Adrenal gland (tissue), 9 donors: ENCODE measurements at regions not wholly inside any gene's neighbourhood (a gene's known extent, or its start where the extent isn't known, plus 50 kb on each side); places are given as distances from the start of the nearest gene placed in this dataset.

ENCODE experiments used
- DNase-seq, 7 donors: peaks; one replicate each; pipeline ENCODE4 v3.0.0-alpha.2; 2019 to 2020
- H3K27ac ChIP-seq, 5 donors: fragments of 200-600 bp; sonication (generic) in 4 of 5; 1 replicate in 3 of 5; 2 replicates in 2 of 5; pipeline versions ENCODE4 v1.5.1 to v1.8.0; 2016 to 2020; ENCODE audit warnings: mild to moderate bottlenecking in 1 of 5
- H3K27me3 ChIP-seq: fragments of 200-600 bp; 2 replicates; pipeline ENCODE4 v1.8.0; 2021
- H3K36me3 ChIP-seq, 2 donors: fragments of 200-600 bp; replicated peaks in 1 of 2; 1 replicate in 1 of 2; 2 replicates in 1 of 2; pipeline versions ENCODE4 v1.5.1 to v1.8.0; 2018 to 2022
- H3K4me1 ChIP-seq, 2 donors: fragments of 200-600 bp; replicated peaks in 1 of 2; 1 replicate in 1 of 2; 2 replicates in 1 of 2; pipeline versions ENCODE4 v1.5.1 to v1.8.0; 2018 to 2021
- H3K4me3 ChIP-seq, 4 donors: fragments of 200-600 bp; sonication (generic) in 3 of 4; one replicate each; pipeline ENCODE4 v1.5.1; 2016 to 2018
- H3K9me3 ChIP-seq, 3 donors: fragments of 200-600 bp; sonication (generic) in 1 of 3; replicated peaks in 1 of 3; 1 replicate in 2 of 3; 2 replicates in 1 of 3; pipeline versions ENCODE4 v1.5.1 to v1.8.0; 2016 to 2021
- CTCF ChIP-seq, 6 experiments: fragments of 450-650 bp in 4 of 6; fragments of 200-600 bp in 2 of 6; sonication (generic) in 1 of 6; IDR thresholded peaks; 1 replicate in 5 of 6; 2 replicates in 1 of 6; pipeline versions ENCODE4 v1.5.1 to v1.8.0; 2016 to 2021; ENCODE audit warnings: antibody characterized with exemption in 6 of 6, mild to moderate bottlenecking in 2 of 6, moderate library complexity in 1 of 6
- POLR2A ChIP-seq, 2 donors: fragments of 450-650 bp; IDR thresholded peaks; one replicate each; pipeline ENCODE4 v1.6.1; 2017; ENCODE audit warnings: antibody characterized with exemption in 2 of 2, mild to moderate bottlenecking in 2 of 2, moderate library complexity in 1 of 2
- WGBS, 4 donors: extraction: QIAGEN DNeasy Blood & Tissue Kit in 2 of 4; methylation state at CpG; one replicate each; pipeline versions ENCODE4 v1.1.5 to v1.1.7; 2013 to 2017; 5-methylcytosine and 5-hydroxymethylcytosine counted together
- intact Hi-C, 2 donors: fragments of 100-400 bp; cut with DNase I; formaldehyde crosslinking; loops; one replicate each; pipeline versions ENCODE4 v1.14.1 to v1.15.0; 2022 to 2023
- donor health status: healthy with polysubstance abuse.
- donor health status: Bipolar disorder and iron deficiency.
- donor health status: DM: yes; HTN: yes; CAD: no.
- donor health status: DM: no; HTN: no; CAD: no.
- donor health status: DM: no; HTN: no; CAD: no.

- no peak for TF ChIP-seq POLR2A (IDR thresholded peaks at IDR 0.05)
- TF ChIP-seq CTCF (IDR thresholded peaks at IDR 0.05) = no peak
- no peak overlapping the region for H3K27ac ChIP-seq
- H3K36me3 ChIP-seq = no peaks in the 10 kb centered on the region
- H3K4me3 ChIP-seq = no peak overlapping the region
- H3K27me3 ChIP-seq = no peaks in the 10 kb centered on the region
- WGBS, 4 donors = 94 to 99% (median 95%) methylated on average over 9 to 19 of the region's 19 CpGs
- peaks cover 0 to 8% of the 10 kb centered on the region in 2 donors for H3K4me1 ChIP-seq
- DNase-seq = no peak
- H3K9me3 ChIP-seq = no peaks in the 10 kb centered on the region
- intact Hi-C loops = no loop called here
Measured at GRCh38 chr5:2291146-2291840, 408.6 kb upstream of the IRX4 start.

GRCh38 chr5:2289380-2289779, 406.7 kb upstream of the IRX4 start:
- no peaks in the 10 kb centered on the region for H3K4me1 ChIP-seq
- H3K27me3 ChIP-seq = no peaks in the 10 kb centered on the region
- no peak for DNase-seq
- H3K4me3 ChIP-seq = no peak overlapping the region
- no peaks in the 10 kb centered on the region for H3K9me3 ChIP-seq
- H3K27ac ChIP-seq = no peak overlapping the region
- no peaks in the 10 kb centered on the region for H3K36me3 ChIP-seq
- no peak for TF ChIP-seq CTCF (IDR thresholded peaks at IDR 0.05)
- no peak for TF ChIP-seq POLR2A (IDR thresholded peaks at IDR 0.05)
- WGBS, 4 donors = 95 to 100% (median 98%) methylated on average over 8 of the region's 8 CpGs
- intact Hi-C loops = no loop called here

GRCh38 chr5:2288968-2289367, 406.2 kb upstream of the IRX4 start:
- no peak for DNase-seq
- Histone ChIP-seq H3K9me3 (no peaks in the 10 kb centered on the region), H3K4me1 (no peaks in the 10 kb centered on the region), H3K4me3 (no peak overlapping the region), H3K27me3 (no peaks in the 10 kb centered on the region), H3K27ac (no peak overlapping the region), H3K36me3 (no peaks in the 10 kb centered on the region)
- TF ChIP-seq POLR2A (IDR thresholded peaks at IDR 0.05) = no peak
- no peak for TF ChIP-seq CTCF (IDR thresholded peaks at IDR 0.05)
- WGBS, 4 donors = 84 to 89% (median 86%) methylated on average over 15 to 16 of the region's 16 CpGs
- intact Hi-C loops = no loop called here

GRCh38 chr5:2288466-2288865, 405.7 kb upstream of the IRX4 start:
- H3K4me3 ChIP-seq = no peak overlapping the region
- H3K4me1 ChIP-seq = no peaks in the 10 kb centered on the region
- no peaks in the 10 kb centered on the region for H3K36me3 ChIP-seq
- no peak for DNase-seq
- H3K27ac ChIP-seq = no peak overlapping the region
- H3K9me3 ChIP-seq = no peaks in the 10 kb centered on the region
- WGBS, 4 donors = 86 to 97% (median 93%) methylated on average over 11 of the region's 11 CpGs
- TF ChIP-seq POLR2A (IDR thresholded peaks at IDR 0.05) = no peak
- no peak for TF ChIP-seq CTCF (IDR thresholded peaks at IDR 0.05)
- no peaks in the 10 kb centered on the region for H3K27me3 ChIP-seq
- intact Hi-C loops = no loop called here
